ENCODE measurements at regions not wholly inside any gene's neighbourhood (a gene's known extent, or its start where the extent isn't known, plus 50 kb on each side); places are given as distances from the start of the nearest gene placed in this dataset.

DNA sequence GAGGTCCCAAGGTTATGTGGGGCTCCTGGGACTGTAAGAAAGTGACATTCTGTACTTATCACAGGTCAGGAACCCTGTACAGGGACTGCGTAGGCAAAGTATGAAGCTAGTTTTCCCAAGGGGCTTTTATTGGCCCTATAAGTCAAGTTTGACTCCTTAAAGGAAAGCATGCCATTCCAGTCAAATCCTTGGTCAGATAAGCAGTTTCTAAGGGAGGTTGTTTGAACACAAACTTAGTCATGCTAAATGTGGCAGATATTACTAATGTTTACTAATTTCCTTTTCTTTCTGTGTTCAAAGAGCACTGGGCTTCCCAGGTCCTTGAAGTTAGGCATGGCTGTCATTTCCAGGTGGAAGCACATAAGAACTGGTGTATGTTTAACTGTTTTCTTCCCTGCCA is 472.4 kb downstream of the ATP23 start:
- no peak for TF ChIP-seq CTCF (IDR thresholded peaks at IDR 0.05)
- Mint-ChIP-seq H3K4me3 (ENCODE audit: unreplicated experiment) (no peak overlapping the region), H3K4me1 (ENCODE audit: unreplicated experiment) (peaks cover 47% of the 10 kb centered on the region), H3K9me3 (ENCODE audit: unreplicated experiment) (peaks cover 3% of the 10 kb centered on the region), H3K27me3 (ENCODE audit: unreplicated experiment) (no peaks in the 10 kb centered on the region), H3K27ac (ENCODE audit: unreplicated experiment) (no peak overlapping the region), H3K36me3 (ENCODE audit: unreplicated experiment) (peaks cover 2% of the 10 kb centered on the region)
- DNase-seq (ENCODE audit: extremely low spot score, unreplicated experiment) = no peak

DNA sequence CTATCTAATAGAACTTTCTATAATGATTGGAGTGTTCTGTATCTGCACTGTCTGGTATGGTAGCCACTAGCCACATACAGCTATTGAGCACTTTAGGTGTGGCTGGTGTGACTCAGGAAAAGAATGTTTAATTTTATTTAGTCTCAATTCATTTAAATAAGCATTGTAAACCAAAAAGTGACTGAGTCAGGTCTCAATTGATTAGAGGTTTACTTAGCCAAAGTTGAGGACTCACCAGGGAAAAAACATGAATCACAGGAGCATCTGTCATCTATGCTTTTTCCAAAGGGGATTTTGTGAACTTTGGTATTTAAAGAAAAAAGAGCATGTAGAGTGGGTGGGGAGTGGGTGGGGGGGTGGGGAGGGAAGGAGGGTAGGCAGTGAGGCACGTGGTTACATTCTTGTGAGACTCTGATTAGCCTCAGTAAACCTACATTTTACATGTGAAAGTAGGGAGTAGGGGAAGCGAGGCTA is 473.1 kb downstream of the ATP23 start:
- Mint-ChIP-seq H3K27ac (ENCODE audit: unreplicated experiment) (peak overlapping the region; percentile 7), H3K4me3 (ENCODE audit: unreplicated experiment) (no peak overlapping the region), H3K4me1 (ENCODE audit: unreplicated experiment) (peaks cover 47% of the 10 kb centered on the region), H3K27me3 (ENCODE audit: unreplicated experiment) (no peaks in the 10 kb centered on the region), H3K9me3 (ENCODE audit: unreplicated experiment) (peaks cover 2% of the 10 kb centered on the region), H3K36me3 (ENCODE audit: unreplicated experiment) (peaks cover 2% of the 10 kb centered on the region)
- TF ChIP-seq CTCF (IDR thresholded peaks at IDR 0.05) = no peak
- DNase-seq (ENCODE audit: extremely low spot score, unreplicated experiment) = no peak

DNA sequence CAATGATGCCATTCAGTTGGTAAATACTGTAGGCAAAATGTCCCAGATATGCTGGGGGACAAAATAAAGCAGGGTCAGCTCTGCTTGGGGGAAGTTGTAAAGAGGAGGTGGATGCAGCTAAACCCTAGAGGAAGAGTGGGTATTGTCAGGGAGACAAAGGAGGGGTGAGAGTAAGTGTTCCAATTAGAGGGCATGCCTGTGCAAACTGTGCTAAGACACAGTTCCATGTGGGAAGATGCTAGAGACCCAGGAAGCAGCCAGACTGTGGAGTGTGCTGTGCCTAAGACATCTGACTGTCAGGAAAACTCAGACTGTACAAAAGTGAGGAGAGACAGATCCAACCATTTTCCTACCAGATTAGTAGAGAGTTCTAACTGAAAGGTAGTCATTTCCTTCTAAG is 474.3 kb downstream of the ATP23 start:
- peak overlapping the region; percentile 81 for H3K27ac Mint-ChIP-seq (ENCODE audit: unreplicated experiment)

DNA sequence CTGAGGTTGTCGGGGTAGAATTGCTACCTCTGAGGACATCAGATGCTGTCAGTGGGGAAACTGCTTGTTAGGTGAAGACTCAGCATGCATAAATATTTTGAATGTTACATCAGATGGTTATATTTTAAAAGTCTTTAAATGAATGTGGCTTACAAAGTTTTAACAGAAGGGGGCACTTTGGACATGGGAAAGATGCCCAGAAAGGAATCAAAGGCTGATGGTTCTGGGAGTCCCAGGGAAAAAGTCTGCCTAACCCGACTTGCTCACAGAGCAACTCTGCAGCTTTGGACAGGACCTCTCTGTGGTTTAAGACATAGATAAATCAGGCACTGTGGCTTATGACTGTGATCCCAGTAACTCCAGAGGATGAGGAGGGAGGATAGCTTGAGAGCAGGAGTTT is 474.9 kb downstream of the ATP23 start:
- Mint-ChIP-seq H3K27me3 (ENCODE audit: unreplicated experiment) (no peaks in the 10 kb centered on the region), H3K4me3 (ENCODE audit: unreplicated experiment) (no peak overlapping the region), H3K27ac (ENCODE audit: unreplicated experiment) (peak overlapping the region; percentile 81), H3K9me3 (ENCODE audit: unreplicated experiment) (no peaks in the 10 kb centered on the region), H3K36me3 (ENCODE audit: unreplicated experiment) (peaks cover 2% of the 10 kb centered on the region), H3K4me1 (ENCODE audit: unreplicated experiment) (peaks cover 61% of the 10 kb centered on the region)
- DNase-seq (ENCODE audit: extremely low spot score, unreplicated experiment) = no peak
- peak; percentile 63 for TF ChIP-seq CTCF (IDR thresholded peaks at IDR 0.05)

More for the DNA sequence above, 474.3 kb downstream of the ATP23 start:
- TF ChIP-seq CTCF (IDR thresholded peaks at IDR 0.05) = no peak
- no peak for DNase-seq (ENCODE audit: extremely low spot score, unreplicated experiment)
- no peak overlapping the region for H3K4me3 Mint-ChIP-seq (ENCODE audit: unreplicated experiment)
- peaks cover 2% of the 10 kb centered on the region for H3K36me3 Mint-ChIP-seq (ENCODE audit: unreplicated experiment)
- H3K4me1 Mint-ChIP-seq (ENCODE audit: unreplicated experiment) = peaks cover 55% of the 10 kb centered on the region
- H3K9me3 Mint-ChIP-seq (ENCODE audit: unreplicated experiment) = no peaks in the 10 kb centered on the region
- no peaks in the 10 kb centered on the region for H3K27me3 Mint-ChIP-seq (ENCODE audit: unreplicated experiment)

DNA sequence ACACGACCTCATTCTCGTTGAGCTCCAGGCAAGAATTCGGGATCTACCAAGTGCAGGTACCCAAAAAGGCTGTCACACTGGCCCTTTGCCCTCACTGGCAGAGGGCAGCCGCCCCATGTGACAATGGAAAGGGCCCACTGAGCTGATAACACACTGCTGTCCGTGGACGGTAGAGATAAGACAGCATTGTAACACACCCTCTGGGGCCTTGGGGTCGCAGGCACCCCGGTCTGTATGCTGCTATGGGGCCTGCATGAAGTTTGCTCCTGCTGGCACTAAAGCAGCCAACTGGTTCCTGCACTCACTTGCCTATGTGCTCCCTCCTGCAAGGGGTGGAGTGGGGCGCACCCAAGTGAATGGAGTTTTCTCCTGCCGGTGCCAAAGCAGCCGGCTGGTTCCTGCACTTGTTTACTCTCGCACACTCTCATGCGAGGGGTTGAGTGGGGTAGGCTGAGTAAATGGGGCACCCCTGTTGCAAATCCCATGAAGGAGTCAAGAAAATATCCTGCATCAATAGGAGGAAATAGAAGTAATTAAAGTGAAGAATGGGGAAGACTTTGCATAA is 477.9 kb downstream of the ATP23 start:
- Mint-ChIP-seq H3K27ac (ENCODE audit: unreplicated experiment) (no peak overlapping the region), H3K36me3 (ENCODE audit: unreplicated experiment) (peaks cover 2% of the 10 kb centered on the region), H3K9me3 (ENCODE audit: unreplicated experiment) (no peaks in the 10 kb centered on the region), H3K4me1 (ENCODE audit: unreplicated experiment) (peaks cover 56% of the 10 kb centered on the region), H3K4me3 (ENCODE audit: unreplicated experiment) (no peak overlapping the region), H3K27me3 (ENCODE audit: unreplicated experiment) (no peaks in the 10 kb centered on the region)
- DNase-seq (ENCODE audit: extremely low spot score, unreplicated experiment) = no peak
- TF ChIP-seq CTCF (IDR thresholded peaks at IDR 0.05) = no peak

Data from osteocyte (in vitro differentiated cells).